Type B pancreatic cell (in vitro differentiated cells): ENCODE measurements at regions not wholly inside any gene's neighbourhood (a gene's known extent, or its start where the extent isn't known, plus 50 kb on each side); places are given as distances from the start of the nearest gene placed in this dataset.
"Not testable (repeated sequence)": the region's sequence is repeated elsewhere in the genome, so short reads cannot be mapped to it uniquely, and the experiment has no call there.

ENCODE experiments used
- DNase-seq: peaks from one replicate; pipeline ENCODE4 v3.0.0; 2021; ENCODE audit warnings: mixed read lengths; ENCODE audit not compliant: unreplicated experiment; ENCODE audit errors: extremely low spot score
- H3K27ac Mint-ChIP-seq: 2 replicates; pipeline ENCODE4 v1.8.0; 2021; ENCODE audit warnings: mild to moderate bottlenecking, mixed read lengths
- H3K27me3 Mint-ChIP-seq: 2 replicates; pipeline ENCODE4 v1.8.0; 2021; ENCODE audit warnings: mixed read lengths
- H3K36me3 Mint-ChIP-seq: 2 replicates; pipeline ENCODE4 v1.8.0; 2021; ENCODE audit warnings: mixed read lengths
- H3K4me1 Mint-ChIP-seq: one replicate; pipeline ENCODE4 v1.8.0; 2021; ENCODE audit warnings: mixed read lengths; ENCODE audit not compliant: unreplicated experiment
- H3K4me3 Mint-ChIP-seq: 2 replicates; pipeline ENCODE4 v1.8.0; 2021; ENCODE audit warnings: mild to moderate bottlenecking, mixed read lengths
- H3K9me3 Mint-ChIP-seq: 2 replicates; pipeline ENCODE4 v1.8.0; 2021; ENCODE audit warnings: mixed read lengths
- CTCF ChIP-seq: fragments of 200-600 bp; sonication (generic); conservative IDR thresholded peaks from 2 replicates; pipeline ENCODE4 v1.5.0; 2021; ENCODE audit warnings: antibody characterized with exemption, mild to moderate bottlenecking

GRCh38 chr2:150120326-150120955, 367.0 kb downstream of the RND3 start:
- no peak overlapping the region for H3K27ac Mint-ChIP-seq
- DNase-seq, result no peak
- H3K9me3 Mint-ChIP-seq, result no peaks in the 10 kb centered on the region
- H3K4me3 Mint-ChIP-seq, result peak overlapping the region; percentile 51
- no peak for TF ChIP-seq CTCF
- no peaks in the 10 kb centered on the region for H3K27me3 Mint-ChIP-seq
- peaks cover 25% of the 10 kb centered on the region for H3K4me1 Mint-ChIP-seq
- H3K36me3 Mint-ChIP-seq, result no peaks in the 10 kb centered on the region

- no peaks in the 10 kb centered on the region for H3K36me3 Mint-ChIP-seq
- TF ChIP-seq CTCF, result no peak
- H3K27ac Mint-ChIP-seq, result no peak overlapping the region
- DNase-seq, result no peak
- H3K9me3 Mint-ChIP-seq, result no peaks in the 10 kb centered on the region
- H3K4me3 Mint-ChIP-seq, result no peak overlapping the region
- no peaks in the 10 kb centered on the region for H3K27me3 Mint-ChIP-seq
- H3K4me1 Mint-ChIP-seq, result peaks cover 21% of the 10 kb centered on the region
These were observed 367.6 kb downstream of the RND3 start for GRCh38 chr2:150119819-150120218.

DNA sequence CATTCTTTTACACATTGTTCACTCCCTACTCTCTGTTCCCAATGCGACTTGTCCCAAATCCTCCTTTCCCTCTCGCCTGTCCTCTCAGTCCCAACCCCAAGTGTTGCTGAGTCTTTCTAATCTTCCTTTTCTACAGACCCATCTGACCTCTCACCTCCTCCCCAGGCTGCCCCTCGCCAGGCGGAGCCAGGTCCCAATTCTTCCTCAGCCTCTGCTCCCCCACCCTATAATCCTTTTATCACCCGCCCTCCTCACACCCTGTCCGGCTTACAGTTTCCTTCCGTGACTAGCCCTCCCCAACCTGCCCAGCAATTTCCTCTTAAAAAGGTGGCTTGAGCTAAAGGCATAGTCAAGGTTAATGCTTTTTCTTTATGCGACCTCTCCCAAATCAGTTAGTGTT, 373.4 kb downstream of the RND3 start:
- H3K4me1 Mint-ChIP-seq, H3K36me3 Mint-ChIP-seq, DNase-seq, H3K27ac Mint-ChIP-seq, H3K9me3 Mint-ChIP-seq, H3K4me3 Mint-ChIP-seq, H3K27me3 Mint-ChIP-seq: not testable (repeated sequence)

DNA sequence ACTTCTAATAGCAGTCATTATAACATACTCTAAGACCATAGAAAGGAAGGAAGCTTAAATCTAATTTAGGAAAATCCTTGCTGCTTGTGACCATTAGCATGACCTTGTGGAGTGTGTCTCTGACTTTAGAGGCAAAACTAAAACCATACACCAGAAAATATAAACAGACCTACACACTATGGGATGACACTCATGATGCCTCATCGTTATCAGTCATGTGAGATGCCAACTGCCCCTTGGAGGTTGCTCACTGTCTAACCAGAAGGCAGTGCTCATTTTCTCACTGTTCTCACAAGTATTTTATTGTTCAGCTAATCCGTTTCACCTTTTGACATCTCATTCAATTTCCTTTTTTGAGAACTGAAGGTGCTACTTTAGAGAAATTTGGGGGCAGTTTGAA, 376.9 kb downstream of the RND3 start:
- H3K4me3 Mint-ChIP-seq, result no peak overlapping the region
- no peak for DNase-seq
- H3K27me3 Mint-ChIP-seq, result no peaks in the 10 kb centered on the region
- no peaks in the 10 kb centered on the region for H3K36me3 Mint-ChIP-seq
- no peak overlapping the region for H3K27ac Mint-ChIP-seq
- H3K9me3 Mint-ChIP-seq, result peaks cover 7% of the 10 kb centered on the region
- peaks cover 3% of the 10 kb centered on the region for H3K4me1 Mint-ChIP-seq
- no peak for TF ChIP-seq CTCF

GRCh38 chr2:150109912-150110311, 377.6 kb downstream of the RND3 start:
- DNase-seq, result no peak
- no peak for TF ChIP-seq CTCF
- Mint-ChIP-seq H3K36me3 (no peaks in the 10 kb centered on the region), H3K4me3 (no peak overlapping the region), H3K27me3 (no peaks in the 10 kb centered on the region), H3K9me3 (peaks cover 7% of the 10 kb centered on the region), H3K27ac (no peak overlapping the region), H3K4me1 (peaks cover 3% of the 10 kb centered on the region)

- no peak for DNase-seq
- H3K36me3 Mint-ChIP-seq, result no peaks in the 10 kb centered on the region
- TF ChIP-seq CTCF, result no peak
These were observed 378.4 kb downstream of the RND3 start for GRCh38 chr2:150109028-150109427.

More at GRCh38 chr2:150109028-150109427, 378.4 kb downstream of the RND3 start:
- Mint-ChIP-seq H3K27ac (no peak overlapping the region), H3K4me1 (peaks cover 3% of the 10 kb centered on the region), H3K27me3 (no peaks in the 10 kb centered on the region), H3K4me3 (no peak overlapping the region), H3K9me3 (peaks cover 7% of the 10 kb centered on the region)
